ENCODE measurements at regions not wholly inside any gene's neighbourhood (a gene's known extent, or its start where the extent isn't known, plus 50 kb on each side); places are given as distances from the start of the nearest gene placed in this dataset.

DNA sequence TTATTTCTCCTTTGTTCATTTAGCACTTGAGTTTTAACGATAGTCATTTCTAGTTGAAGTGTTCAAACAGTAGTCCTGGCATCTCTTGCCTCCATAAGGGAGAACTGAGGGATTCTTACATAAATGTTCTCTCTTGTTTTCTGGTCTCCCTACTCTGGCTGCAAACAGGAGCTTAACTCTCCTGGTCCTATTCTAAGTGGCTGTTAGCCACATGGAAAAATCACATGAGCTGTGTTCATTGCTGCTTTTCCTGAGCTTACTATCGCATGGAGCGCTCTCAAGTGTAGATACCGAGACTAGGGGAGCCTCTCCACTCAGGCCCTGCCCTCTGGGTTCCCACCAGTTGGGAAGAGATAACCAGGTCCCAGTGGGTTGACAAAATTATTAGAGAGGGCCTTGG, 403.1 kb upstream of the TPM1 start:
- no peak for TF ChIP-seq EZH2 (IDR thresholded peaks at IDR 0.05; ENCODE audit: low read length)
- TF ChIP-seq, protein P1, sequence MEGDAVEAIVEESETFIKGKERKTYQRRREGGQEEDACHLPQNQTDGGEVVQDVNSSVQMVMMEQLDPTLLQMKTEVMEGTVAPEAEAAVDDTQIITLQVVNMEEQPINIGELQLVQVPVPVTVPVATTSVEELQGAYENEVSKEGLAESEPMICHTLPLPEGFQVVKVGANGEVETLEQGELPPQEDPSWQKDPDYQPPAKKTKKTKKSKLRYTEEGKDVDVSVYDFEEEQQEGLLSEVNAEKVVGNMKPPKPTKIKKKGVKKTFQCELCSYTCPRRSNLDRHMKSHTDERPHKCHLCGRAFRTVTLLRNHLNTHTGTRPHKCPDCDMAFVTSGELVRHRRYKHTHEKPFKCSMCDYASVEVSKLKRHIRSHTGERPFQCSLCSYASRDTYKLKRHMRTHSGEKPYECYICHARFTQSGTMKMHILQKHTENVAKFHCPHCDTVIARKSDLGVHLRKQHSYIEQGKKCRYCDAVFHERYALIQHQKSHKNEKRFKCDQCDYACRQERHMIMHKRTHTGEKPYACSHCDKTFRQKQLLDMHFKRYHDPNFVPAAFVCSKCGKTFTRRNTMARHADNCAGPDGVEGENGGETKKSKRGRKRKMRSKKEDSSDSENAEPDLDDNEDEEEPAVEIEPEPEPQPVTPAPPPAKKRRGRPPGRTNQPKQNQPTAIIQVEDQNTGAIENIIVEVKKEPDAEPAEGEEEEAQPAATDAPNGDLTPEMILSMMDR (optimal IDR thresholded peaks at IDR 0.05 in 1 of 3, IDR thresholded peaks at IDR 0.05 in 1 of 3, conservative IDR thresholded peaks at IDR 0.05 in 1 of 3; ENCODE audit: extremely low read depth in 1 of 3, insufficient read depth in 2 of 3, low read length in 3 of 3): no peak

All from keratinocyte (primary cell).